Esophagus squamous epithelium (tissue), 5 donors: ENCODE measurements at regions not wholly inside any gene's neighbourhood (a gene's known extent, or its start where the extent isn't known, plus 50 kb on each side); places are given as distances from the start of the nearest gene placed in this dataset.

ENCODE experiments used
- DNase-seq: peaks from one replicate; lab custom pipeline; 2025; lab: John Stamatoyannopoulos, UW
- H3K27ac ChIP-seq, 4 donors: fragments of 200-600 bp; sonication (generic); one replicate each; pipeline ENCODE4 v1.5.1; 2016 to 2019; ENCODE audit warnings: mild to moderate bottlenecking in 1 of 4
- H3K27me3 ChIP-seq, 4 donors: fragments of 200-600 bp; sonication (generic); 1 replicate in 3 of 4; 2 replicates in 1 of 4; pipeline versions ENCODE4 v1.5.1 to v1.6.0; 2017 to 2021; ENCODE audit warnings: antibody characterized with exemption in 1 of 4
- H3K36me3 ChIP-seq, 3 donors: fragments of 200-600 bp; sonication (generic); one replicate each; pipeline ENCODE4 v1.5.1; 2016 to 2019
- H3K4me1 ChIP-seq, 3 donors: fragments of 200-600 bp; sonication (generic); one replicate each; pipeline ENCODE4 v1.5.1; 2017 to 2019
- H3K4me3 ChIP-seq, 4 donors: fragments of 200-600 bp; sonication (generic); 1 replicate in 3 of 4; 2 replicates in 1 of 4; pipeline ENCODE4 v1.5.1; 2016 to 2019; ENCODE audit warnings: mild to moderate bottlenecking in 2 of 4, moderate library complexity in 1 of 4
- H3K9me3 ChIP-seq, 3 donors: fragments of 200-600 bp; sonication (generic); one replicate each; pipeline ENCODE4 v1.5.1; 2016 to 2019
- POLR2A ChIP-seq, 4 donors: fragments of 450-650 bp; IDR thresholded peaks; one replicate each; pipeline ENCODE4 v1.6.1; 2017; ENCODE audit warnings: antibody characterized with exemption in 4 of 4, mild to moderate bottlenecking in 4 of 4, moderate library complexity in 3 of 4
- whole genome bisulfite sequencing, 2 donors: methylation state at CpG; one replicate each; pipeline ENCODE4 v1.1.5; 2018; 5-methylcytosine and 5-hydroxymethylcytosine counted together
- intact Hi-C: fragments of 100-400 bp; cut with DNase I; formaldehyde crosslinking; loops from one replicate; pipeline ENCODE4 v1.15.0; 2022
- TF ChIP-seq, protein P1 (sequence below), 6 experiments: fragments of 450-650 bp in 4 of 6; fragments of 200-600 bp in 2 of 6; sonication (generic) in 2 of 6; IDR thresholded peaks; one replicate each; pipeline ENCODE4 v1.5.1; 2016 to 2019; ENCODE audit warnings: antibody characterized with exemption in 6 of 6, mild to moderate bottlenecking in 4 of 6, moderate library complexity in 4 of 6
- donor health status: DM: yes; HTN: yes; CAD: no.

DNA sequence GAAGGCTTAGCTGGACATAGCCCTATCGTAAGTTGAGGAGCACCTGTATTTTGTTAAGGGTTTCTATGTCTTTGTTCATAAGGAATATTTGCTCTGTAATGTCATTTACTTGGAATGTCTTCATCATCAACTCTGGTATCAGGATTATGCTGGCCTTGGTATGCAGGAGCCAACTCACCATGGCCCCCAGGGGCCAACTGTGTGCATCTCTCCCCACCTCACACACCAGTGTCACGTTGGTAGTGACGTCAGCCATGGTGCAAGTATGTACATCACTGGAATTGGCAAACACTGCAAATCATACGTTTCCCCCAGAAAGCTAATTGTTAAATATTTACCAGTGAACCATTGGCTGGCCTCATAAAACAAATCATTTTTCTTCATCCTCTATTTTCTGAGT is 70.8 kb downstream of the YTHDF1 start:
- Histone ChIP-seq H3K4me1 (no peaks in the 10 kb centered on the region), H3K27me3 (peaks cover 0 to 57% (median 2%) of the 10 kb centered on the region in 4 donors), H3K36me3 (no peaks in the 10 kb centered on the region), H3K27ac (no peak overlapping the region), H3K9me3 (peaks cover 0 to 19% (median 12%) of the 10 kb centered on the region in 3 donors), H3K4me3 (no peak overlapping the region)
- WGBS, 2 donors, result 32 to 47% methylated on average over 4 of the region's 4 CpGs
- TF ChIP-seq POLR2A (IDR thresholded peaks at IDR 0.05), result no peak
- TF ChIP-seq, protein P1, sequence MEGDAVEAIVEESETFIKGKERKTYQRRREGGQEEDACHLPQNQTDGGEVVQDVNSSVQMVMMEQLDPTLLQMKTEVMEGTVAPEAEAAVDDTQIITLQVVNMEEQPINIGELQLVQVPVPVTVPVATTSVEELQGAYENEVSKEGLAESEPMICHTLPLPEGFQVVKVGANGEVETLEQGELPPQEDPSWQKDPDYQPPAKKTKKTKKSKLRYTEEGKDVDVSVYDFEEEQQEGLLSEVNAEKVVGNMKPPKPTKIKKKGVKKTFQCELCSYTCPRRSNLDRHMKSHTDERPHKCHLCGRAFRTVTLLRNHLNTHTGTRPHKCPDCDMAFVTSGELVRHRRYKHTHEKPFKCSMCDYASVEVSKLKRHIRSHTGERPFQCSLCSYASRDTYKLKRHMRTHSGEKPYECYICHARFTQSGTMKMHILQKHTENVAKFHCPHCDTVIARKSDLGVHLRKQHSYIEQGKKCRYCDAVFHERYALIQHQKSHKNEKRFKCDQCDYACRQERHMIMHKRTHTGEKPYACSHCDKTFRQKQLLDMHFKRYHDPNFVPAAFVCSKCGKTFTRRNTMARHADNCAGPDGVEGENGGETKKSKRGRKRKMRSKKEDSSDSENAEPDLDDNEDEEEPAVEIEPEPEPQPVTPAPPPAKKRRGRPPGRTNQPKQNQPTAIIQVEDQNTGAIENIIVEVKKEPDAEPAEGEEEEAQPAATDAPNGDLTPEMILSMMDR (IDR thresholded peaks at IDR 0.05), result no peak
- intact Hi-C loops, result no loop called here
- DNase-seq, result no peak

DNA sequence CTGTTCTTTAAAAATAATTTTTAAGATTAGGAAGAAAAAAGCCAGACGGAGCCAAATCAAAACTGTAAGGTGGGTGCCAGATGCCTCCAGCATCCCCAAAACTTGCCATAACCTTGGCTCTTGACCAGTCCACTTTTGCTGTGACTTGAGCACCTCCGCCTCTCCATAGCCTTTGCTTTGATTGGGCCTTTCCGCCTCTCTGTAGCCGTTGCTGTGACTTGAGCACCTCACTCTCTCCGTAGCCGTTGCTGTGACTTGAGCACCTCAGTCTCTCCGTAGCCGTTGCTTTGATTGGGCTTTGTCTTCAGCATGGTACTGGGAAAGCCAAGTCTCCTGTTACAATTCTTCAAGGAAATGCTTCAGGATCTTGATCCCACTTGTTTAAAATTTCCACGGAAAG is 73.0 kb downstream of the YTHDF1 start:
- no peaks in the 10 kb centered on the region for H3K36me3 ChIP-seq
- no peak for DNase-seq
- H3K27ac ChIP-seq, result no peak overlapping the region
- H3K9me3 ChIP-seq, result peaks cover 0 to 9% (median 5%) of the 10 kb centered on the region in 3 donors
- no peak overlapping the region for H3K4me3 ChIP-seq
- no peaks in the 10 kb centered on the region for H3K4me1 ChIP-seq
- intact Hi-C loops, result no loop called here
- TF ChIP-seq, protein P1 (IDR thresholded peaks at IDR 0.05), result no peak
- no peak for TF ChIP-seq POLR2A (IDR thresholded peaks at IDR 0.05)
- 82 to 83% methylated on average over 9 of the region's 9 CpGs for WGBS, 2 donors
- H3K27me3 ChIP-seq, result peaks cover 0 to 57% (median 1%) of the 10 kb centered on the region in 4 donors

DNA sequence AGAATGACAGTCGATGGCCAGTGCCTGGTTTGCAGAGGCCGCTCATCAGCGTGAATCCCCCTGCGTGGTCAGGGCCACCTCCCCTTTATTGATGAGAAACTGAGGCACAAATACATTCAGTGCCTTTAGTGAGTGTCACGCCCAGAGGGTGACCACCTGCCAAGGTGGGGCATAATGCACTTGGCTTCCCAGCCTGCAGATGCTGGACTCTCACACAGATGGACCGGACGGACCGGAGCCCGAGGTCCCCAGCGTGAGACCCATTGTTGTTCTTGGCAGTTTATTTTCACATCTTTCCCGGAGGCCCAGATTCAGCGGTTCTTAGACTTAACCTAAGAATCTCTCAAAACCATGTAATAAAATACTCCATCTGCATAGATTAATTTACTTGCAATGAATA is 74.4 kb downstream of the YTHDF1 start:
- Histone ChIP-seq H3K27me3 (peaks cover 0 to 59% (median 0%) of the 10 kb centered on the region in 4 donors), H3K9me3 (no peaks in the 10 kb centered on the region), H3K4me1 (no peaks in the 10 kb centered on the region), H3K27ac (no peak overlapping the region), H3K36me3 (no peaks in the 10 kb centered on the region), H3K4me3 (no peak overlapping the region)
- DNase-seq, result no peak
- intact Hi-C loops, result no loop called here
- WGBS, 2 donors, result 72 to 83% methylated on average over 3 to 11 of the region's 12 CpGs
- TF ChIP-seq POLR2A (IDR thresholded peaks at IDR 0.05), result no peak
- TF ChIP-seq, protein P1 (IDR thresholded peaks at IDR 0.05), result no peak

DNA sequence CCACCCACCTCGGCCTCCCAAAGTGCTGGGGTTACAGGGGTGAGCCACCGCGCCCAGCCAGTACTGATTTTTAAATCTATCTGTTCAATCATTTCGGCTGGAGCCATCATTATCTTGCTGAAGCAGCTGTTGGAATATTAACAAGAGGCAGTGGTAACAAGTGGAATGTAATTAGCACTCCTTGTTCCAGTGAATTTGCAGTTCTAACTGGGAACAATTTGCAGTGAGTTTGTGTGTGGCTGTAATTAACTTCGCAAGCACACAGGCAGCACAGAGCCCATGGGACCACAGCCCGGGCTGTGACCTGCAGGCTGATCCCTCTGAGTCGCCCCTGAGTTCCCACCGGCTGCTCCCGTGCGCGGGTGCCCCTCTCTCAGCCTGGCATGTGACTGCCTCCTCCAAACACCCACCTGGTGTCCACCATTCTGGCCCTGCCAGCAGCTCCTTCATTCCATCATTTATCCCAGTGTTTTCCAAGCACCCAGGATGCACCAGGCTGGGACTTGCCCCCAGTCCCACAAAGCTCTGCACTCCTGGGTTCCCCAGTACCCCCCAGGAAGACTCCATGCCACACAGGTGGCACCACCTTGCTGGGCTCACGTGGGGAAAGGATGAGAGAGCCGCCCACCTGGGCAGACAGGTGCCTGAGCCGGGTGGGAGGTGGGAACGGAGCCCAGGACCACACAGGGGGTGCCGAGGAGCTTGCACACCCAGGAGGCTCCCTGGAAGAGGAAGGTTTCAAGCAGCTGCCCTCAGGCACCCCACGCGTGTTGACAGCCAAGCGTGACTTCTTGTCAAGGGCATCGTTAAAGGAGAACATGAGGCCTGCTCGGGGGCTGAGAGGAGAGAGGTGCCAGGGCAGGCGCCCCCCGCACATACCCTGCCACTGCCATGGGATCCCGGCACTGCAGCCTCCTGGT is 75.2 kb downstream of the YTHDF1 start:
- TF ChIP-seq POLR2A (IDR thresholded peaks at IDR 0.05), result no peak
- TF ChIP-seq, protein P1 (IDR thresholded peaks at IDR 0.05), result no peak
- H3K27me3 ChIP-seq, result peaks cover 0 to 59% (median 0%) of the 10 kb centered on the region in 4 donors
- no peak for DNase-seq
- no peaks in the 10 kb centered on the region for H3K36me3 ChIP-seq
- H3K4me1 ChIP-seq, result no peaks in the 10 kb centered on the region
- no peak overlapping the region for H3K4me3 ChIP-seq
- intact Hi-C loops, result no loop called here
- WGBS, 2 donors, result 78 to 81% methylated on average over 16 to 22 of the region's 24 CpGs
- no peaks in the 10 kb centered on the region for H3K9me3 ChIP-seq
- H3K27ac ChIP-seq, result no peak overlapping the region

DNA sequence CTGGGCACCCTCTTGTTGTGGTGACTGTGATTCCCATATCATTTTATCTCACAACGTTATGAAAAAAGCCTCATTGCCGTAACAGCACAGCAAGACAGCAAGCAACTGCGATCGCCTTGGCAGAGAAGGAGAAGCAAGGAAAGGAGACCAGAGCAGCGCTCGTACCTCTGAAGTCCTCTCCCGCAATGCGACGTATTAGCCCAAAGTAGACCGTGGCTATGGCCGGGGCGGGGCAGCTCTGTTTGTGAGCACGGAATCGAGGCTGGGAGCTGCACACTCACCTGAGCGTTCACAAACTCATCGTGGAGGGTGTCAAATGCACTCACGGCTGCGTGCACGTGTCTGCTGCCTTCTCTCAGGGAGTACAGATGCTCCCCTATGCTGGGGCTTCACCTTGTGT is 76.1 kb downstream of the YTHDF1 start:
- Histone ChIP-seq H3K27ac (no peak overlapping the region), H3K4me3 (no peak overlapping the region), H3K4me1 (no peaks in the 10 kb centered on the region), H3K9me3 (no peaks in the 10 kb centered on the region), H3K36me3 (no peaks in the 10 kb centered on the region), H3K27me3 (peaks cover 0 to 53% (median 0%) of the 10 kb centered on the region in 4 donors)
- no peak for DNase-seq
- intact Hi-C loops, result no loop called here
- TF ChIP-seq, protein P1 (IDR thresholded peaks at IDR 0.05), result no peak
- no peak for TF ChIP-seq POLR2A (IDR thresholded peaks at IDR 0.05)
- WGBS, 2 donors, result 63 to 72% methylated on average over 7 to 12 of the region's 19 CpGs
